Prostate gland (tissue), 2 donors: ENCODE measurements at regions not wholly inside any gene's neighbourhood (a gene's known extent, or its start where the extent isn't known, plus 50 kb on each side); places are given as distances from the start of the nearest gene placed in this dataset.

ENCODE experiments used
- DNase-seq: peaks from one replicate; pipeline ENCODE4 v3.0.0-alpha.2; 2019; ENCODE audit warnings: low spot score
- H3K27ac ChIP-seq, 2 donors: fragments of 200-600 bp; sonication (generic); 2 replicates each; pipeline ENCODE4 v1.5.1; 2017 to 2019
- H3K27me3 ChIP-seq: fragments of 200-600 bp; sonication (generic); replicated peaks from 2 replicates; pipeline ENCODE4 v1.5.1; 2019; ENCODE audit not compliant: insufficient read depth
- H3K36me3 ChIP-seq, 2 donors: fragments of 200-600 bp; sonication (generic); 1 replicate in 1 of 2; 2 replicates in 1 of 2; pipeline versions ENCODE4 v1.5.1 to v1.8.1; 2017 to 2019
- H3K4me1 ChIP-seq: fragments of 200-600 bp; sonication (generic); replicated peaks from 2 replicates; pipeline ENCODE4 v1.5.1; 2019
- H3K4me3 ChIP-seq, 2 donors: fragments of 200-600 bp; sonication (generic); 2 replicates each; pipeline ENCODE4 v1.5.1; 2017 to 2019
- H3K9me3 ChIP-seq: fragments of 200-600 bp; sonication (generic); 2 replicates; pipeline ENCODE4 v1.5.1; 2017
- POLR2A ChIP-seq: fragments of 450-650 bp; IDR thresholded peaks from one replicate; pipeline ENCODE4 v1.6.1; 2016; ENCODE audit warnings: antibody characterized with exemption, mild to moderate bottlenecking
- POLR2AphosphoS5 ChIP-seq: sonication (generic); formaldehyde crosslinking; IDR thresholded peaks from one replicate; pipeline ENCODE4 v1.6.1; 2017; ENCODE audit warnings: antibody characterized with exemption
- WGBS: methylation state at CpG from one replicate; pipeline ENCODE4 v1.1.5; 2018; 5-methylcytosine and 5-hydroxymethylcytosine counted together
- intact Hi-C: fragments of 100-400 bp; cut with DNase I; formaldehyde crosslinking; loops from one replicate; pipeline ENCODE4 v1.14.2; 2022
- TF ChIP-seq, protein P1 (sequence below), 4 experiments: fragments of 200-600 bp in 2 of 4; fragments of 450-650 bp in 2 of 4; sonication (generic) in 2 of 4; IDR thresholded peaks; 1 replicate in 3 of 4; 2 replicates in 1 of 4; pipeline ENCODE4 v1.5.1; 2016 to 2019; ENCODE audit warnings: antibody characterized with exemption in 4 of 4, mild to moderate bottlenecking in 2 of 4, moderate library complexity in 2 of 4

DNA sequence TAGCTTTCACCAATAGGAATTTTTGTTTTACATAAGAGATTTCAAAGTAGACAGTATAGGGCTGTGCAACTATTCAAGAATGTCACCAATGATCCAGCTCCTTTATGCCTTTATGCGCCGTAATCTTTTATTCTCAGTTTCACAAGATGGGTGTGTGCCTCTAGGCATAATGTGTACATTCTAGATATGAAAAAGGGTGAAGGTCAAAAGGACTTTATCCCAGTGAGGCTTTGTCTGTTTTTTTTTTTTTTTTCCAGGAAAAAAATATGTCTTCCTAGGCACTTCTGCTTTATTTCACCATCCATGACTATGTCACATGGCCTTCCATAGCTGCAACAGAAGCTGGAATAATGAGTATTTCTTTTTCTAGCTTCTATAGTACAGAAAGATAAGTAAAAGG is 142.3 kb upstream of the IGF1 start:
- intact Hi-C loops, result no loop called here
- no peak for DNase-seq
- no peak for TF ChIP-seq POLR2AphosphoS5
- no peak for TF ChIP-seq POLR2A
- TF ChIP-seq, protein P1, sequence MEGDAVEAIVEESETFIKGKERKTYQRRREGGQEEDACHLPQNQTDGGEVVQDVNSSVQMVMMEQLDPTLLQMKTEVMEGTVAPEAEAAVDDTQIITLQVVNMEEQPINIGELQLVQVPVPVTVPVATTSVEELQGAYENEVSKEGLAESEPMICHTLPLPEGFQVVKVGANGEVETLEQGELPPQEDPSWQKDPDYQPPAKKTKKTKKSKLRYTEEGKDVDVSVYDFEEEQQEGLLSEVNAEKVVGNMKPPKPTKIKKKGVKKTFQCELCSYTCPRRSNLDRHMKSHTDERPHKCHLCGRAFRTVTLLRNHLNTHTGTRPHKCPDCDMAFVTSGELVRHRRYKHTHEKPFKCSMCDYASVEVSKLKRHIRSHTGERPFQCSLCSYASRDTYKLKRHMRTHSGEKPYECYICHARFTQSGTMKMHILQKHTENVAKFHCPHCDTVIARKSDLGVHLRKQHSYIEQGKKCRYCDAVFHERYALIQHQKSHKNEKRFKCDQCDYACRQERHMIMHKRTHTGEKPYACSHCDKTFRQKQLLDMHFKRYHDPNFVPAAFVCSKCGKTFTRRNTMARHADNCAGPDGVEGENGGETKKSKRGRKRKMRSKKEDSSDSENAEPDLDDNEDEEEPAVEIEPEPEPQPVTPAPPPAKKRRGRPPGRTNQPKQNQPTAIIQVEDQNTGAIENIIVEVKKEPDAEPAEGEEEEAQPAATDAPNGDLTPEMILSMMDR (IDR thresholded peaks at IDR 0.05), result no peak
- Histone ChIP-seq H3K36me3 (no peaks in the 10 kb centered on the region), H3K4me3 (no peak overlapping the region), H3K4me1 (no peaks in the 10 kb centered on the region), H3K27me3 (no peaks in the 10 kb centered on the region), H3K27ac (no peak overlapping the region), H3K9me3 (no peaks in the 10 kb centered on the region)
- WGBS, result 90% methylated on average over 2 of the region's 2 CpGs

DNA sequence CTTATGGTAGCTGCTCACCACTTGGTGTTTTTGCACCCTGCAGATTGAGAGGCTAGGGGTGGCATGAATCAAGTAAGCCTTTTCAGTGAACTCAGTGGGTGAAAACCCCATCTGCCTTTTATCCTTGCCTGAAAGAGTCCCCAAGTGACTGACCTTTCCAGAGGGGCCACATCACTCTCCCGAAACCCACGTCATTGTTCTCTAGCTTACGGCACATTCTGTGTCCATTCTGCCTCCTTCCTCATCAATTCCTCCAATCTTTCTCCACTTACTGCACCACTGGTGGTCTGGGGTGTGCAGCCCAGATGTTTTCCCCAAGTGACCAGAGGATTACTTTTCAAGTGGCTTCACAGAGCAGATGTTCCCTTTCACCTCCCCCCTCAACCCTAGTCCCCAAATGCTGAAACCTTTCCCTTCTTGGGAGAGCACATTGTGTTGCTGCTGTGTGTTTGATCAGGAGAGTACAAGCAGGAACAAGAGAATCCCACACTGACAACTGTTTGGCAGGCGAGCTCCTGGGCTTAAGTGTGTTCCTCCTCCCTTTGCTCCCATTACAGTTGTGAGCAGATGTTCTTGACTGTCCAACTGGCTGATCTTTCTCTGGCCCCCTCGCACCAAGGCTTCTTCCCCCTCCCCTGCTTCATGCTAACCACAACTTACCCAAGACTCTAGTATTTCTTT is 138.0 kb upstream of the IGF1 start:
- no peak for TF ChIP-seq POLR2AphosphoS5
- TF ChIP-seq POLR2A, result no peak
- TF ChIP-seq, protein P1 (IDR thresholded peaks at IDR 0.05), result no peak
- Histone ChIP-seq H3K27ac (no peak overlapping the region), H3K27me3 (no peaks in the 10 kb centered on the region), H3K9me3 (no peaks in the 10 kb centered on the region), H3K4me3 (no peak overlapping the region), H3K4me1 (no peaks in the 10 kb centered on the region), H3K36me3 (no peaks in the 10 kb centered on the region)
- DNase-seq, result no peak
- WGBS, result 51% methylated on average over 5 of the region's 5 CpGs
- intact Hi-C loops, result no loop called here

DNA sequence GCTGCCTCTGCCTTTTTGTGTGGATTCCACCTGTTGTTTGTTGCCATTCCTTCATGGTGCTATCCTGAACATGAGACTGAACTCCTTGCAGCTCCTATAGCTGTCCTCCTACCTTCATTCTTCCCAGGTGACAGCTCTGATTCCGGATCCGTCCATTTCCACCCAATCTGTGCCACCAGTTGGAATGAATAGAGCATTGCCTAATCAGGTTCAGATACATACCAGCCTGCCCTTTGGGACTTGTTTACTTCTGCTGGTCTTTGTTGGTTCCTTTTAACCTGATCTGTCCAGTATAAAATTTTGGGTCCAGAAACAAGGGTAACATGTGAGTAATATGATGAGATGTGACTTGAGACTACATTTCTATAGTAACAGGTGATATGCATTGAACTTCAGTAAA is 136.3 kb upstream of the IGF1 start:
- WGBS, result 94% methylated on average over 2 of the region's 2 CpGs

DNA sequence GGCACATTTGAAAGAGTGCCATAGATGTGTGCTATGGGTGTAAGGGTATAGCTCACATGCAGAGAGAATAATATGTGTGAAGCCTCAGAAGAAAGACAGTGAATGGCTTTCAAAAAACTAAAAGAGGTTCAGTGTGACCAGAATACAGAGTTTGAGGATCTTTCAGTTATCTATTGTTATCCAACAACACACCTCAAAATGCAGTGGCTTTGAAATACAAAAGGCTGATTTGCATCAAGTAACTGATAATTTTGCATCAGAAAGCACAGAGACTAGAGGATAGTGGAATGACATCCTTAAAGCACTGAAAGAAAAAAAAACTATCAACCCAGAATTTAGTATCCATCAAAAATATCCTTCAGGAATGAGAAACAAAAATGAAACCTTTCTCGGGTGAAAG is 131.6 kb upstream of the IGF1 start:
- 79% methylated on average over 1 of the region's 1 CpG for WGBS
- Histone ChIP-seq H3K4me3 (no peak overlapping the region), H3K27ac (no peak overlapping the region), H3K27me3 (no peaks in the 10 kb centered on the region), H3K9me3 (no peaks in the 10 kb centered on the region), H3K4me1 (no peaks in the 10 kb centered on the region), H3K36me3 (no peaks in the 10 kb centered on the region)
- no peak for DNase-seq
- no peak for TF ChIP-seq POLR2AphosphoS5
- TF ChIP-seq, protein P1 (IDR thresholded peaks at IDR 0.05), result no peak
- no peak for TF ChIP-seq POLR2A
- intact Hi-C loops, result no loop called here

More for the DNA sequence above, 136.3 kb upstream of the IGF1 start:
- no peaks in the 10 kb centered on the region for H3K9me3 ChIP-seq
- no peaks in the 10 kb centered on the region for H3K27me3 ChIP-seq
- H3K27ac ChIP-seq, result no peak overlapping the region
- no peak overlapping the region for H3K4me3 ChIP-seq
- no peak for DNase-seq
- intact Hi-C loops, result no loop called here
- TF ChIP-seq POLR2AphosphoS5 (no peak), POLR2A (no peak)
- TF ChIP-seq, protein P1 (IDR thresholded peaks at IDR 0.05), result no peak
- H3K36me3 ChIP-seq, result no peaks in the 10 kb centered on the region
- H3K4me1 ChIP-seq, result no peaks in the 10 kb centered on the region

DNA sequence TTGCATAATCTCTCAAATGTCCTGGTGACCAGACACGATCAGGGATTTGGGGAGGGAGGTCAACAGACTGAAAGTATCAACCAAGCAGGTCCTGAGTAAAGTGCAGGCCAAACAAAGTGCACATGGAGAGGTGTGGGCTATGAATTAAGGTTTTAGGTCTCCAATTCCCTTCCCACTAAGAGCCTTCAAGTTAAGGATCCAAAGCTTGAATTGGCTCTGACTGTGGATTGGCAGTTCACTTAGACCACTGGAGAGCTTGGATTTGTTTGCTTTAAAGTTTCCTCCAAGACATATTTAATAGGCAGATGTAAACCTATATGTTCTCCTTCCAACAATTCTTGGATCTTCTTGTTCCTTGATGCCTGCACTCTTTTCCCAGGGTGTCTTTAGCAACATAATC is 129.6 kb upstream of the IGF1 start:
- no peak for TF ChIP-seq POLR2AphosphoS5
- no peak for TF ChIP-seq POLR2A
- TF ChIP-seq, protein P1 (IDR thresholded peaks at IDR 0.05), result no peak
- intact Hi-C loops, result no loop called here
- Histone ChIP-seq H3K4me1 (no peaks in the 10 kb centered on the region), H3K4me3 (no peak overlapping the region), H3K27ac (no peak overlapping the region), H3K36me3 (no peaks in the 10 kb centered on the region), H3K9me3 (no peaks in the 10 kb centered on the region), H3K27me3 (no peaks in the 10 kb centered on the region)
- WGBS, result 79% methylated on average over 1 of the region's 1 CpG
- no peak for DNase-seq
